ENCODE measurements at regions not wholly inside any gene's neighbourhood (a gene's known extent, or its start where the extent isn't known, plus 50 kb on each side); places are given as distances from the start of the nearest gene placed in this dataset.
A peak's percentile ranks its signal among the peaks of the same experiment; 100 is the strongest.

GRCh38 chr4:53682196-53682595, 90.9 kb upstream of the LNX1 start:
- Histone ChIP-seq H3K27ac (no peak overlapping the region), H3K4me1 (peaks cover 0 to 1% (median 0%) of the 10 kb centered on the region in 9 donors), H3K36me3 (no peaks in the 10 kb centered on the region), H3K4me3 (no peak overlapping the region), H3K9me3 (peaks cover 0 to 13% (median 0%) of the 10 kb centered on the region in 11 donors), H3K27me3 (no peaks in the 10 kb centered on the region)
- DNase-seq (no peak), ATAC-seq (no peak)
- 70 to 88% methylated on average over 1 of the region's 1 CpG for WGBS, 2 donors
- TF ChIP-seq CTCF (IDR thresholded peaks at IDR 0.05) = no peak
- intact Hi-C loops (cut with DNase I) = no loop called here

- no peak for DNase-seq
- Histone ChIP-seq H3K4me1 (peaks cover 4 to 15% (median 10%) of the 10 kb centered on the region in 9 donors), H3K36me3 (no peaks in the 10 kb centered on the region), H3K9me3 (peaks cover 0 to 13% (median 0%) of the 10 kb centered on the region in 11 donors), H3K4me3 (no peak overlapping the region), H3K27me3 (no peaks in the 10 kb centered on the region), H3K27ac (no peak overlapping the region)
- intact Hi-C loops (cut with DNase I) = no loop called here
- no peak for ATAC-seq
- 93 to 94% methylated on average over 1 of the region's 1 CpG for WGBS, 2 donors
- no peak for TF ChIP-seq CTCF (IDR thresholded peaks at IDR 0.05)
Measured at GRCh38 chr4:53680598-53680997, 89.3 kb upstream of the LNX1 start.

GRCh38 chr4:53680168-53680567, 88.9 kb upstream of the LNX1 start:
- Histone ChIP-seq H3K4me3 (no peak overlapping the region), H3K27me3 (no peaks in the 10 kb centered on the region), H3K4me1 (peaks cover 4 to 15% (median 10%) of the 10 kb centered on the region in 9 donors), H3K36me3 (no peaks in the 10 kb centered on the region), H3K9me3 (peaks cover 0 to 13% (median 0%) of the 10 kb centered on the region in 11 donors), H3K27ac (no peak overlapping the region)
- 89 to 93% methylated on average over 2 of the region's 2 CpGs for WGBS, 2 donors
- no peak for TF ChIP-seq CTCF (IDR thresholded peaks at IDR 0.05)
- DNase-seq (no peak), ATAC-seq (no peak)
- intact Hi-C loops (cut with DNase I) = no loop called here

GRCh38 chr4:53676402-53676871, 85.2 kb upstream of the LNX1 start:
- DNase-seq = no peak
- no peak for TF ChIP-seq CTCF (IDR thresholded peaks at IDR 0.05)
- peak overlapping the region in 4 of 10 donors; percentile 29 to 72 (median 55) for H3K27ac ChIP-seq
- H3K4me3 ChIP-seq = no peak overlapping the region
- peaks cover 4 to 15% (median 11%) of the 10 kb centered on the region in 9 donors for H3K4me1 ChIP-seq
- H3K36me3 ChIP-seq = no peaks in the 10 kb centered on the region
- whole genome bisulfite sequencing, 2 donors = 16 to 37% methylated on average over 1 of the region's 1 CpG
- no peaks in the 10 kb centered on the region for H3K27me3 ChIP-seq
- peaks cover 0 to 13% (median 0%) of the 10 kb centered on the region in 11 donors for H3K9me3 ChIP-seq
- intact Hi-C loops (cut with DNase I) = no loop called here
- ATAC-seq = peak in 7 of 8 donors; percentile 20 to 86 (median 56)
